GM12891 (cell line): ENCODE measurements at regions not wholly inside any gene's neighbourhood (a gene's known extent, or its start where the extent isn't known, plus 50 kb on each side); places are given as distances from the start of the nearest gene placed in this dataset.

Experiments used
- POLR2A ChIP-seq: IDR thresholded peaks from 2 replicates; pipeline ENCODE4 v1.6.1; 2011; ENCODE audit warnings: low read depth, low read length, control low read depth
- POLR2AphosphoS5 ChIP-seq: IDR thresholded peaks from 2 replicates; pipeline ENCODE4 v1.6.1; 2011; ENCODE audit warnings: low read depth, low read length, control low read depth
- POU2F2 ChIP-seq: IDR thresholded peaks from 2 replicates; pipeline ENCODE4 v1.6.1; 2011; ENCODE audit warnings: low read depth, mild to moderate bottlenecking, control low read depth, low read length, moderate library complexity
- TAF1 ChIP-seq: IDR thresholded peaks from 2 replicates; pipeline ENCODE4 v1.6.1; 2011; ENCODE audit warnings: low read depth, low read length, control low read depth

DNA sequence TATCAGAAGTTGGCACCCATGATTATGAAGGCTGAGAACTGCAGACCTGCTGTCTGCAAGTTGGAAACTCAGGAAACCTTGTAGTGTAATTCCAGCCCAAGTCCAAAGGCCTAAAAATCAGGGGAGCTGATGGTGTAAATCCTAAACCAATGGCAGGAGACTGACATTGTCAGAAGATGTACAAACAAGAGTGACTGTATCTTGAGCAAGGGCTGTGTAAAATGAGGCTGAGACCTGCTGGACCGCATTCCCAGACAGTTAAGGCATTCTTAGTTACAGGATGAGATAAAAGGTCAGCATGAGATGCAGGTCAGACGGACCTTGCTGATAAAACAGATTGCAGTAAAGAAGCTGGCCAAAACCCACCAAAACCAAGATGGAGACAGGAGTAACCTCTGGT, 147.7 kb downstream of the COG6 start:
- no peak for TF ChIP-seq POLR2A
- TF ChIP-seq TAF1 = no peak
- no peak for TF ChIP-seq POLR2AphosphoS5
- TF ChIP-seq POU2F2 = no peak
